Mesenchymal stem cell (in vitro differentiated cells and primary cell): ENCODE measurements at regions not wholly inside any gene's neighbourhood (a gene's known extent, or its start where the extent isn't known, plus 50 kb on each side); places are given as distances from the start of the nearest gene placed in this dataset.

Experiments
- DNase-seq: peaks from one replicate; pipeline ENCODE4 v3.0.0-alpha.2; 2013
- H2AFZ ChIP-seq: one replicate; pipeline ENCODE4 v1.6.1; 2013; ENCODE audit warnings: low read depth, mild to moderate bottlenecking, control low read depth, inconsistent platforms, low read length, moderate library complexity
- H2AK5ac ChIP-seq: 2 replicates; pipeline ENCODE4 v1.6.1; 2013; ENCODE audit warnings: low read length, moderate library complexity, mild to moderate bottlenecking, inconsistent platforms; ENCODE audit not compliant: severe bottlenecking
- H2BK120ac ChIP-seq: one replicate; pipeline ENCODE4 v1.6.1; 2013; ENCODE audit warnings: low read depth, mild to moderate bottlenecking, inconsistent platforms, low read length, moderate library complexity
- H2BK12ac ChIP-seq, 2 experiments: one replicate each; pipeline ENCODE4 v1.6.1; 2013; ENCODE audit warnings: inconsistent platforms in 2 of 2, low read length in 2 of 2, mild to moderate bottlenecking in 2 of 2, moderate library complexity in 2 of 2, control low read depth in 1 of 2
- H2BK15ac ChIP-seq: one replicate; pipeline ENCODE4 v1.6.1; 2013; ENCODE audit warnings: mild to moderate bottlenecking, low read depth, inconsistent platforms; ENCODE audit not compliant: poor library complexity, severe bottlenecking
- H2BK5ac ChIP-seq: 2 replicates; pipeline ENCODE4 v1.6.1; 2013; ENCODE audit warnings: low read depth, mild to moderate bottlenecking, low read length, control low read depth, inconsistent platforms; ENCODE audit not compliant: poor library complexity, severe bottlenecking
- H3K14ac ChIP-seq, 2 experiments: one replicate each; pipeline ENCODE4 v1.6.1; 2013; ENCODE audit warnings: inconsistent platforms in 2 of 2, low read length in 2 of 2, control low read depth in 1 of 2, mild to moderate bottlenecking in 1 of 2, moderate library complexity in 1 of 2
- H3K18ac ChIP-seq, 2 experiments: one replicate each; pipeline ENCODE4 v1.6.1; 2013; ENCODE audit warnings: inconsistent platforms in 2 of 2, low read length in 2 of 2, control low read depth in 1 of 2, low read depth in 1 of 2, mild to moderate bottlenecking in 1 of 2
- H3K23ac ChIP-seq, 2 experiments: one replicate each; pipeline ENCODE4 v1.6.1; 2013; ENCODE audit warnings: inconsistent platforms in 2 of 2, low read length in 2 of 2, mild to moderate bottlenecking in 2 of 2, moderate library complexity in 2 of 2, control low read depth in 1 of 2
- H3K27ac ChIP-seq: 2 replicates; pipeline ENCODE4 v1.5.1; 2013; ENCODE audit warnings: mild to moderate bottlenecking, moderate library complexity, low read length, control low read depth, inconsistent platforms; ENCODE audit not compliant: poor library complexity, severe bottlenecking
- H3K27me3 ChIP-seq, 2 experiments: 2 replicates each; pipeline versions ENCODE4 v1.6.1 to v1.7.0; 2013; ENCODE audit warnings: low read length in 2 of 2, mild to moderate bottlenecking in 2 of 2, moderate library complexity in 2 of 2, control low read depth in 1 of 2, inconsistent platforms in 1 of 2; ENCODE audit not compliant: control insufficient read depth in 1 of 2, insufficient read depth in 1 of 2
- H3K36me3 ChIP-seq, 2 experiments: 2 replicates each; pipeline versions ENCODE4 v1.6.1 to v1.7.0; 2013; ENCODE audit warnings: low read length in 2 of 2, control low read depth in 1 of 2, inconsistent platforms in 1 of 2, low read depth in 1 of 2, mild to moderate bottlenecking in 1 of 2; ENCODE audit not compliant: insufficient read depth in 2 of 2, control insufficient read depth in 1 of 2
- H3K4ac ChIP-seq, 2 experiments: one replicate each; pipeline ENCODE4 v1.6.1; 2013; ENCODE audit warnings: inconsistent platforms in 2 of 2, low read length in 2 of 2, mild to moderate bottlenecking in 2 of 2, moderate library complexity in 2 of 2, control low read depth in 1 of 2, low read depth in 1 of 2
- H3K4me1 ChIP-seq: 2 replicates; pipeline ENCODE4 v1.6.1; 2013; ENCODE audit warnings: low read depth, low read length, control low read depth; ENCODE audit not compliant: control insufficient read depth, insufficient read depth
- H3K4me2 ChIP-seq: 2 replicates; pipeline ENCODE4 v1.6.1; 2013; ENCODE audit warnings: low read length, mild to moderate bottlenecking, inconsistent platforms; ENCODE audit not compliant: poor library complexity, severe bottlenecking
- H3K4me3 ChIP-seq, 2 experiments: 2 replicates each; pipeline versions ENCODE4 v1.5.1 to v1.7.0; 2013; ENCODE audit warnings: low read length in 2 of 2, mild to moderate bottlenecking in 2 of 2, control low read depth in 1 of 2, low read depth in 1 of 2; ENCODE audit not compliant: insufficient read depth in 1 of 2
- H3K79me1 ChIP-seq: replicated peaks from 2 replicates; pipeline ENCODE4 v1.6.1; 2013; ENCODE audit warnings: mild to moderate bottlenecking, control low read depth, low read length, inconsistent platforms; ENCODE audit not compliant: poor library complexity, severe bottlenecking
- H3K9ac ChIP-seq: 2 replicates; pipeline ENCODE4 v1.7.0; 2013; ENCODE audit warnings: mild to moderate bottlenecking, low read length, moderate library complexity
- H3K9me3 ChIP-seq: 2 replicates; pipeline ENCODE4 v1.7.0; 2013; ENCODE audit warnings: mild to moderate bottlenecking, low read length; ENCODE audit not compliant: control insufficient read depth
- H4K8ac ChIP-seq: one replicate; pipeline ENCODE4 v1.6.1; 2013; ENCODE audit warnings: inconsistent platforms, mild to moderate bottlenecking, low read length, moderate library complexity
- H4K91ac ChIP-seq: one replicate; pipeline ENCODE4 v1.6.1; 2013; ENCODE audit warnings: mild to moderate bottlenecking, low read length, inconsistent platforms
- WGBS: methylation state at CpG from one replicate; pipeline ENCODE4 v1.1.7; 2013; ENCODE audit warnings: mixed read lengths; 5-methylcytosine and 5-hydroxymethylcytosine counted together

DNA sequence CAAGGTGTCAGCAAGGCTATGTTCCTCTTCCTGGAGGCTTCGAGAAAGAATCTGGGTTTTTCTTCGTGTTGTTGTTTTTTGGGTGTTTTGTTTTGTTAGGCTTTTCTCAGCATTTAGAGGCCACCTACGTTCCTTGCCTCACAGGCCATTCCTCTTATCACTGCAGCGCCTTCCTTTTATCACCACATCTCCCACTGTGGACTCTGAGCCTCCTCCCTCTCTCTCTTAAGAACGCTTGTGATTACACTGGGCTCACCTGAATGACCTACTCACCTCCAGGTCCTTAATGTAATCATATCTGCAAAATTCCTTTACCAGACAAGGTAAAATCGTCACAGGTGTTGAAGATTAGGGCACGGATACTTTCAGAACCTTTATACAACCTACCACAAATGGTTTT, 340.8 kb downstream of the DTWD2 start:
- no peak overlapping the region for H4K91ac ChIP-seq
- no peak overlapping the region for H2BK12ac ChIP-seq
- H3K4me1 ChIP-seq, result no peaks in the 10 kb centered on the region
- no peak overlapping the region for H2BK5ac ChIP-seq
- H3K4ac ChIP-seq, result no peak overlapping the region
- H2BK15ac ChIP-seq, result no peak overlapping the region
- no peaks in the 10 kb centered on the region for H3K79me1 ChIP-seq
- H3K9me3 ChIP-seq, result no peaks in the 10 kb centered on the region
- H2AK5ac ChIP-seq, result no peak overlapping the region
- H3K4me2 ChIP-seq, result no peak overlapping the region
- H3K14ac ChIP-seq, result no peak overlapping the region
- no peak overlapping the region for H2AFZ ChIP-seq
- WGBS, result 42% methylated on average over 5 of the region's 7 CpGs
- no peak for DNase-seq
- H3K9ac ChIP-seq, result no peak overlapping the region
- H3K4me3 ChIP-seq, result no peak overlapping the region
- H3K27ac ChIP-seq, result no peak overlapping the region
- no peak overlapping the region for H2BK120ac ChIP-seq
- H3K36me3 ChIP-seq, result no peaks in the 10 kb centered on the region
- no peak overlapping the region for H4K8ac ChIP-seq
- no peak overlapping the region for H3K18ac ChIP-seq
- no peaks in the 10 kb centered on the region for H3K27me3 ChIP-seq
- no peak overlapping the region for H3K23ac ChIP-seq

DNA sequence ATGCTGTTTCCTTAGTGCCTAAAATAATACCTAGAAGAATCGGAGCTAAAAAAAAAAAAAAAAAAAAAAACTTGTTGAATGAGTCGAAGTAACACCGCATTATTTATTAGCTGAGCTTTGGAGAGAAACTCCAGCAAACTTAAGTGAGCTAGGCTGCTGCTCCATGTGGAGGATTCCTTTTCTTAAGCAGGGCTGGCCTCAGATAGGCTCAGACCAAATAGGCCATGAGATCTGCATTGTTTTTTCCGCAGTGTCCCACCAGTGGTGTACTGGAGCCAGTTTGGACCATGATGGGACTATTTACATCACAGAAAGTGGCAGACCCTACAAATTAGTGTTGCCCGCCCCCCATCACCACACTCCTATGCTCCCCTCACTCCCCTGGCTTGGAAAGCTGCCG, 341.4 kb downstream of the DTWD2 start:
- no peak for DNase-seq
- Histone ChIP-seq H3K4me1 (no peaks in the 10 kb centered on the region), H3K14ac (no peak overlapping the region), H2BK12ac (no peak overlapping the region), H3K9me3 (no peaks in the 10 kb centered on the region), H2BK120ac (no peak overlapping the region), H2AK5ac (no peak overlapping the region), H3K4ac (no peak overlapping the region), H3K9ac (no peak overlapping the region), H2AFZ (no peak overlapping the region), H3K27me3 (no peaks in the 10 kb centered on the region), H3K36me3 (no peaks in the 10 kb centered on the region), H3K4me3 (no peak overlapping the region), H4K91ac (no peak overlapping the region), H3K18ac (no peak overlapping the region), H3K4me2 (no peak overlapping the region), H2BK15ac (no peak overlapping the region), H3K79me1 (no peaks in the 10 kb centered on the region), H4K8ac (no peak overlapping the region), H3K27ac (no peak overlapping the region), H3K23ac (no peak overlapping the region), H2BK5ac (no peak overlapping the region)
- WGBS, result 60% methylated on average over 3 of the region's 6 CpGs

DNA sequence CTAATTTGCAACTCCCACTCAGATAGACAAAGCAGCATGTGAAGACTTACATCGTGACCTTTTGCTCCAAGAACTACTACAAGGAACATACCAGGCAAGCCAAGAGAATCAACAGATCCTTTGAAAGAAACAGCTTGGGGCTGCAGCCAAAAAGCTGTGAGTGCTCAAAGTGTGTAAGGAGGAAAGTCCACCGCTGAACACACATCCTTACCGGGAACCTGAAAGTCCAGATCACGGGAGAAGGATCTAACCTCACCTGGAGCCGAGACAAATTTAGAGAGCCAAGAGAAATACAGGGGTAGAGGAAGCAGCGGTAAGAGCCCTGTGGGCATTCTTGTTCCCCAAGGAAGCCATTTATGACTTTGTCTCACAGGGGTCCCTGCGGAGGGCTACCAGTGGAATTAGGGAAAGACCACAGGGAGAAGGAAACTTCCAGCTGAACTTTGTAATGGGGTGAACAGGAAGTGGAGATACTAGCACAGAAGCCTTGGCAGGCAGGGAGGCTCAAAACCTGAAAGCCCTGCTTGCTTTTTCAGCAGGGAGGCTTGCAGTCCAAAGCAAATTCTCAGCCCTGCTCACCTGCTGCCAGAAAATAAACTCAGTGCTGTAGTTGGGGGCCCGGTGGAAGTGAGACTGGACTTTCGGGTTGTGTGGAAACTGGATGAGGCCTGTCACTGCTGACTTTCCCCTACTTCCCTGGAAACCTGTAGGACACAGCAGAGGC, 350.2 kb downstream of the DTWD2 start:
- no peak overlapping the region for H3K4ac ChIP-seq
- H3K23ac ChIP-seq, result no peak overlapping the region
- no peak overlapping the region for H3K14ac ChIP-seq
- no peak overlapping the region for H3K9ac ChIP-seq
- no peak overlapping the region for H3K18ac ChIP-seq
- peaks cover 37% of the 10 kb centered on the region for H3K9me3 ChIP-seq
- H2AFZ ChIP-seq, result no peak overlapping the region
- H2BK12ac ChIP-seq, result no peak overlapping the region
- WGBS, result 94% methylated on average over 8 of the region's 9 CpGs
- no peak overlapping the region for H2BK120ac ChIP-seq
- H3K27me3 ChIP-seq, result no peaks in the 10 kb centered on the region
- H4K91ac ChIP-seq, result no peak overlapping the region
- H3K79me1 ChIP-seq, result no peaks in the 10 kb centered on the region
- H3K4me1 ChIP-seq, result no peaks in the 10 kb centered on the region
- DNase-seq, result no peak
- H4K8ac ChIP-seq, result no peak overlapping the region
- no peak overlapping the region for H2AK5ac ChIP-seq
- no peak overlapping the region for H3K4me3 ChIP-seq
- H2BK15ac ChIP-seq, result no peak overlapping the region
- H3K27ac ChIP-seq, result no peak overlapping the region
- no peak overlapping the region for H2BK5ac ChIP-seq
- H3K4me2 ChIP-seq, result no peak overlapping the region
- H3K36me3 ChIP-seq, result no peaks in the 10 kb centered on the region

DNA sequence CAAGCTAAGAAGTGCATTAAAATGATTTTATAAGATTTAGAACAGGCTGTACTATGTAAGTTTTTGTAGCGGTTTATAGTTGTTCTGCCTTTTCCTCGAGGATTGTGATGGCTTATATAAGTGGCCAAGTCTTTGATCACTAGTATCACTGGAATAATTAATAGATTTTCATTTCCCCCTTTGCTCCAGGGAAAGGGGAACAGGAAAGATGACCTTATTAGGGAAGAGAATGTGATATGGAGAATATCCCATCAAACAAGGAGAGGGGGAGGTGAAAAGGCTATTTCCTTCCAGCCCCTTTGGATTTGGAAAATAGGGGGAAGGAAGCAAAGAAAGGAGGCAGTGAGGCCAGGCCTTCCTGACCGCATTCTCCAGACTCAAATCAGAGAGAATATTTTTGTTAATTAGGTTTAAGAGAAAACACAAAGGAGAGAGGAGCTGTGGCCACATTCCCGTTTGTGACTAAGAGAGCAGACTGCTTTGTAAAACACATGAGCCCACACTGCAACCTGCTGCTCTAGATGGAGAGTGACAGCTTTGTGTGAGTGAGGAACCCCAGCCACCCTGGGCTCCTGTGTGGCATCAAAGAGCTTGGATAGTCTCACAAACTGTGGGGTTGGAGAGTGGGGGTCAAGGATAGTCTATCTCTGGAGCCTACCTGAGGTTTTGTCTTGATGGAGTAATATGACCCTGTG, 359.5 kb downstream of the DTWD2 start:
- H3K9ac ChIP-seq, result no peak overlapping the region
- H2AFZ ChIP-seq, result no peak overlapping the region
- H3K23ac ChIP-seq, result no peak overlapping the region
- H3K9me3 ChIP-seq, result peaks cover 2% of the 10 kb centered on the region
- H3K4me3 ChIP-seq, result no peak overlapping the region
- H4K91ac ChIP-seq, result no peak overlapping the region
- H2BK5ac ChIP-seq, result no peak overlapping the region
- H2BK15ac ChIP-seq, result no peak overlapping the region
- H2BK12ac ChIP-seq, result no peak overlapping the region
- no peak overlapping the region for H3K4me2 ChIP-seq
- H3K4ac ChIP-seq, result no peak overlapping the region
- no peaks in the 10 kb centered on the region for H3K4me1 ChIP-seq
- WGBS, result 66% methylated on average over 2 of the region's 4 CpGs
- H3K18ac ChIP-seq, result no peak overlapping the region
- no peak for DNase-seq
- no peaks in the 10 kb centered on the region for H3K36me3 ChIP-seq
- peaks cover 0 to 4% of the 10 kb centered on the region in 2 experiments for H3K27me3 ChIP-seq
- no peak overlapping the region for H4K8ac ChIP-seq
- no peak overlapping the region for H2BK120ac ChIP-seq
- no peaks in the 10 kb centered on the region for H3K79me1 ChIP-seq
- H2AK5ac ChIP-seq, result no peak overlapping the region
- no peak overlapping the region for H3K27ac ChIP-seq
- no peak overlapping the region for H3K14ac ChIP-seq
